ENCODE measurements at regions not wholly inside any gene's neighbourhood (a gene's known extent, or its start where the extent isn't known, plus 50 kb on each side); places are given as distances from the start of the nearest gene placed in this dataset.
"Not testable (repeated sequence)": the region's sequence is repeated elsewhere in the genome, so short reads cannot be mapped to it uniquely, and the experiment has no call there.

- no peak for DNase-seq (ENCODE audit: low spot score)
- Histone ChIP-seq H3K27ac (no peak overlapping the region), H3K36me3 (no peaks in the 10 kb centered on the region), H3K27me3 (replicated peaks; ENCODE audit: insufficient read depth) (no peaks in the 10 kb centered on the region), H3K9me3 (no peaks in the 10 kb centered on the region), H3K4me3 (no peak overlapping the region), H3K4me1 (ENCODE audit: control insufficient read depth in 1 of 2, low read depth in 2 of 2) (no peaks in the 10 kb centered on the region)
- TF ChIP-seq CTCF (IDR thresholded peaks at IDR 0.05) = no peak
- ATAC-seq (ENCODE audit: insufficient number of reproducible peaks, low FRiP score, low read depth) = no peak
These were observed 659.0 kb downstream of the SLITRK6 start for GRCh38 chr13:85140192-85140591.

- no peaks in the 10 kb centered on the region for H3K27me3 ChIP-seq (replicated peaks; ENCODE audit: insufficient read depth)
- ATAC-seq (ENCODE audit: insufficient number of reproducible peaks, low FRiP score, low read depth) = no peak
- no peaks in the 10 kb centered on the region for H3K4me1 ChIP-seq (ENCODE audit: control insufficient read depth in 1 of 2, low read depth in 2 of 2)
- no peak overlapping the region for H3K4me3 ChIP-seq
- no peaks in the 10 kb centered on the region for H3K9me3 ChIP-seq
- H3K36me3 ChIP-seq = no peaks in the 10 kb centered on the region
- H3K27ac ChIP-seq = no peak overlapping the region
- no peak for TF ChIP-seq CTCF (IDR thresholded peaks at IDR 0.05)
- no peak for DNase-seq (ENCODE audit: low spot score)
These were observed 661.7 kb downstream of the SLITRK6 start for GRCh38 chr13:85137516-85137915.

DNA sequence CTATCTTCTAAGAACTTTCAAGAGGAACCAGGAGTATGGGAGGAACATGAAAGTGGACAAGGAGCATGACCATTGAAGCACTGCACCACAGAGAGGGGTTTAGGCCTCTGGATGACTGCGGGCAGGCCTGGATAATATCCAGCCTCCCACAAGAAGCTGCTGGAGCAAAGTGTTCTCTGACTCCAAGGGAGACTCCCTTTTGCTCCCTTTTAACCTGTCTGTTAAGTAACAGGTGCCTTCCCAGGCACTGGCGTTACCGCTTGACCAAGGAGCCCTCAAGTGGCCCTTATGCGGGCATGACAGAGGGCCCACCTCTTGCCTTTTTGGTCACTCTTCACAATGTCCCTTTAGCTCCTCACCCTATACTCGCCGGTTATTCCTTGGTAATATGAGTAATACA is 666.2 kb downstream of the SLITRK6 start:
- no peak for TF ChIP-seq CTCF (IDR thresholded peaks at IDR 0.05)
- Histone ChIP-seq H3K9me3 (no peaks in the 10 kb centered on the region), H3K36me3 (no peaks in the 10 kb centered on the region), H3K4me1 (ENCODE audit: control insufficient read depth in 1 of 2, low read depth in 2 of 2) (no peaks in the 10 kb centered on the region), H3K4me3 (no peak overlapping the region), H3K27ac (no peak overlapping the region), H3K27me3 (replicated peaks; ENCODE audit: insufficient read depth) (no peaks in the 10 kb centered on the region)
- no peak for DNase-seq (ENCODE audit: low spot score)
- ATAC-seq (ENCODE audit: insufficient number of reproducible peaks, low FRiP score, low read depth) = no peak

DNA sequence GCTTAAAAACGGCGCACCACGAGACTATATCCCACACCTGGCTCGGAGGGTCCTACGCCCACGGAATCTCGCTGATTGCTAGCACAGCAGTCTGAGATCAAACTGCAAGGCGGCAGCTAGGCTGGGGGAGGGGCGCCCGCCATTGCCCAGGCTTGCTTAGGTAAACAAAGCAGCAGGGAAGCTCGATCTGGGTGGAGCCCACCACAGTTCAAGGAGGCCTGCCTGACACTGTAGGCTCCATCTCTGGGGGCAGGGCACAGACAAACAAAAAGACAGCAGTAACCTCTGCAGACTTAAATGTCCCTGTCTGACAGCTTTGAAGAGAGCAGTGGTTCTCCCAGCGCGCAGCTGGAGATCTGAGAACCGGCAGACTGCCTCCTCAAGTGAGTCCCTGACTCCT is 675.7 kb downstream of the SLITRK6 start:
- H3K36me3 ChIP-seq; H3K9me3 ChIP-seq; ATAC-seq (ENCODE audit: insufficient number of reproducible peaks, low FRiP score, low read depth); H3K4me3 ChIP-seq; H3K27ac ChIP-seq; H3K4me1 ChIP-seq (ENCODE audit: control insufficient read depth in 1 of 2, low read depth in 2 of 2); H3K27me3 ChIP-seq (replicated peaks; ENCODE audit: insufficient read depth); DNase-seq (ENCODE audit: low spot score): not testable (repeated sequence)

GRCh38 chr13:85108356-85108755 is 690.9 kb downstream of the SLITRK6 start:
- no peak for TF ChIP-seq CTCF (IDR thresholded peaks at IDR 0.05)
- Histone ChIP-seq H3K4me1 (ENCODE audit: control insufficient read depth in 1 of 2, low read depth in 2 of 2) (no peaks in the 10 kb centered on the region), H3K9me3 (no peaks in the 10 kb centered on the region), H3K36me3 (no peaks in the 10 kb centered on the region), H3K27me3 (replicated peaks; ENCODE audit: insufficient read depth) (no peaks in the 10 kb centered on the region), H3K27ac (no peak overlapping the region), H3K4me3 (no peak overlapping the region)
- ATAC-seq (ENCODE audit: insufficient number of reproducible peaks, low FRiP score, low read depth) = no peak
- DNase-seq (ENCODE audit: low spot score) = no peak

GRCh38 chr13:85099245-85099644 is 700.0 kb downstream of the SLITRK6 start:
- ATAC-seq (ENCODE audit: insufficient number of reproducible peaks, low FRiP score, low read depth) (no peak), DNase-seq (ENCODE audit: low spot score) (no peak)
- no peak overlapping the region for H3K27ac ChIP-seq
- no peak overlapping the region for H3K4me3 ChIP-seq
- no peaks in the 10 kb centered on the region for H3K4me1 ChIP-seq (ENCODE audit: control insufficient read depth in 1 of 2, low read depth in 2 of 2)
- no peaks in the 10 kb centered on the region for H3K36me3 ChIP-seq
- H3K9me3 ChIP-seq = no peaks in the 10 kb centered on the region
- TF ChIP-seq CTCF (IDR thresholded peaks at IDR 0.05) = no peak
- H3K27me3 ChIP-seq (replicated peaks; ENCODE audit: insufficient read depth) = no peaks in the 10 kb centered on the region
